ENCODE measurements at regions not wholly inside any gene's neighbourhood (a gene's known extent, or its start where the extent isn't known, plus 50 kb on each side); places are given as distances from the start of the nearest gene placed in this dataset.

DNA sequence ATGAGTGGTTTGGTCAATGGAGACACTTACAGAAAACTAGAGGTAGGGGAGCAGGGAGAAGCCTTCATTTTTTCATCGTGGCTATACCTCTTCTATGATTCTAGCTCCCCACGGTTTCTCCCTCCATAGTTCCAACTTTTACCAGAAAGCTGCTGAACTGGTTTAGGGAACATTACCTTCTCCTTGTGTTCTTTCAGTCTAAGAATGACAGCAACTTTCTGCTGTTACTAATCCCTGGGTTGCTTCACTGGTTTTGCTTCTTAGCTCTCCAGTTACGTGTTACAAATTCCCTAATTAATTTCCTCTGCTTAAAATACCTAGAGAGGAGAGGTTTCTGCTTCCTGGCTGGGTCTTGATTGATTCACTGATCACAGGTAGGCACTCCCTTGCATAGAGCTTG is 499.9 kb downstream of the SLC4A3 start:
- H3K27ac ChIP-seq = peak overlapping the region in 3 of 21 experiments; percentile 1 to 61 (median 19)
- H3K4me3 ChIP-seq = no peak overlapping the region

DNA sequence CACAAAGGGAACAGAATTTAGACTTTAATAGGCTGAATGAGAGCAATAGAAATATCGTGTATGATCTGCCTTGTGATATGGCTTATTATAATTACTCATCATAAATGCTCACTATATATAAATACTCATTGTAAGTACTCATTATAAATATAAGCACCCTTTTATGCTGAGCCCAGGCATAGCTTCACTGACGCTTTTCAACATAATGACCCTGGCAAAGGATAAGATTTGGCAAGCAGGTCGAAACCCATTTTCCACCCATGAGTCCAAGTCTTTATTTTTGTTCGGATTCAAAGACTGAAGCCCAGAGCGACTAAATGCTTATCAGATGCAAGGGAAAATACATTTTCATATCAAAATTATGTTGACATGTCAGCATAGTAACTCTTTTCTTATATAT is 500.4 kb downstream of the SLC4A3 start:
- Histone ChIP-seq H3K4me3 (no peak overlapping the region), H3K27ac (peak overlapping the region in 3 of 21 experiments; percentile 1 to 61 (median 19))

DNA sequence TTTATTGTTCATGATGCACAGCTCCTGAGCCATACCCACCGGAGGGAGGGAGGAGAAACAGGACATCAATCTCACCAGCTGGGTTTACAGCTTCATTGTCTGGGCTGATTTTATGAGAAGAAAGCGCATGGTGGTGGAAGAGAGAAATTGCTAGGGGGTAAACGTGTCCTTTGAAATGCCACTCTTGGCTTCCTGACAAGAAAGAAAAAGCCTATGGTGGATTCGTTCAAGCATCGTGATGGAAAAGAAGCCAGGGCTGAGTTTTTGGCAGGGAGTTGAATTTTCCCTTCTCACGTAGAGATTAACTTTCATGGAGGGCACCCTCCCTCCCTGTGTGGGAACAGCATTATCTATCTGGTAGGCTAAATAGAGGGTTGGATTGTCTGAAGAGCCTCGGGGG is 502.0 kb downstream of the SLC4A3 start:
- Histone ChIP-seq H3K4me3 (no peak overlapping the region), H3K27ac (no peak overlapping the region)

DNA sequence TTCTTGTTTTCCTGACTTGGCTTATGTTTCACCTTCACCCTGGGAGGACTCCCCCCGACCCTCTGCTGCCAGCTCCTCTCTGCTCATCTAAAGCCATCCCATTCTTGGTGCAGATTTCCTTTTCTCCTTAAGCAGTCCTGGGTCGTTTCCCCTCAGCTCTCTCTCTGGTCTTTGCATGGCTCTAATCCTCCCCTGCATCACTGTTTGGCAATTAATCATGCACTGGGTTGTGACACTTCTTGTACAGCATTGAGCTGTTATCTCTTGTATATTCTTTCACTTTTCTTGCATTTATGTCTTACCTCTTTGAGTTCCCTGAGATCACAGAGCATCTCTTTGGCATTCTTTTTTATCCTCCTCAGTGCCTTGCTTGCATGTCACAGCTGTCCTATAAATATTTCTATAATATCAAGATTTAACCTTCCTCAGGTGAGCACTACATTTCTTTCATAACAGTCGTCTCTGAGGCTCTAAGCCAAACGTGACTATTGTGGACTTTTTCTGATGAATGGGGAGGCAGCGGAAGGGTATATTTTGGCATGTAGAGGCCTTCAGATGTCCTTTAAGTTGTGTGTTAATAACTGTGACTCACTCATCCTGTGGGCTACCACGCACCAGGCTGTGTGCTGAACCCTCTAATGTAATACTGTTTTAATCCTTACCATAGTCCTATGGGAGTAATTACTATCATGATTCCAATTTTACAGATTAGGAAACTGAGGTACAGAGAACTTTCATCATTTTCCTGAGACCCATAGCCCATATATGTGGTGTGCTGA is 507.5 kb downstream of the SLC4A3 start:
- no peak overlapping the region for H3K27ac ChIP-seq

DNA sequence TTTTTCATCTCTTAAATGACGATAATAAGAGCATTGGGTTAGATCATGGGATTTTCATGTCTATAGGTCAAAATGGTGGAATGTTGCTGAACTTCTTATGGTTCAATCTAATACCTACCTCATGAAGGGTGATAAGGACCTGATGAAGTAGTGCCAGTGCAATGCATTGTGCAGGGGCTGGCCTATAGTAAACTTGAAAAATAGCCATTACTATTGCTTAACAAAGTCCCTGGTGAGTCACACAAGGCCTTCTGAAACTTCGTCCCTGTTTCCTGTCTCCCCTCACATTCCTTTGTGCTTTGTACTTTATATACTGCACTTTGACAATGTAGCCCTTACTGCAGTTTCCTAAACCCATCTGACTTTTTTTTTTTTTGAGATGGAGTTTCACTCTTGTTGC is 515.9 kb downstream of the SLC4A3 start:
- Histone ChIP-seq H3K27ac (no peak overlapping the region), H3K4me3 (no peak overlapping the region)

More for the DNA sequence above, 507.5 kb downstream of the SLC4A3 start:
- no peak overlapping the region for H3K4me3 ChIP-seq

DNA sequence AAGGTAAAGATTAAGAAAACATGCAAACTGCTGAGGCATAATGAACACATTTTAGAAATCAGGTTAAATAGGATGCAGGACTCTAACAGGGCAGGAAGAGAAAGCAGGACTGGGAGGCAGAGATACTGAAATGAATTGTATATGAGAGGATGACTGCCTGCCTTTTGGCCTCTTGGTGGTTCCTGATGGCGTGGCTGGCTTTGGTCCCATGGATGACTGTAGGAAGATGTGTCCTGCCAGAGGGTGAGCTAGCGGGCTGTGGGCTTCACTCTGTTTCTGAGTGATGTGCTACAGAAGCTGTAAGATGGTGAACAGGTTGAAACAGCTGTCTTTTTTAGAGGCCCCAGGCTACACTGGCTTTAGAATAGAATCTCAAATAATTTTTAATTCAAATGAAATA is 517.0 kb downstream of the SLC4A3 start:
- H3K27ac ChIP-seq = no peak overlapping the region
- no peak overlapping the region for H3K4me3 ChIP-seq

DNA sequence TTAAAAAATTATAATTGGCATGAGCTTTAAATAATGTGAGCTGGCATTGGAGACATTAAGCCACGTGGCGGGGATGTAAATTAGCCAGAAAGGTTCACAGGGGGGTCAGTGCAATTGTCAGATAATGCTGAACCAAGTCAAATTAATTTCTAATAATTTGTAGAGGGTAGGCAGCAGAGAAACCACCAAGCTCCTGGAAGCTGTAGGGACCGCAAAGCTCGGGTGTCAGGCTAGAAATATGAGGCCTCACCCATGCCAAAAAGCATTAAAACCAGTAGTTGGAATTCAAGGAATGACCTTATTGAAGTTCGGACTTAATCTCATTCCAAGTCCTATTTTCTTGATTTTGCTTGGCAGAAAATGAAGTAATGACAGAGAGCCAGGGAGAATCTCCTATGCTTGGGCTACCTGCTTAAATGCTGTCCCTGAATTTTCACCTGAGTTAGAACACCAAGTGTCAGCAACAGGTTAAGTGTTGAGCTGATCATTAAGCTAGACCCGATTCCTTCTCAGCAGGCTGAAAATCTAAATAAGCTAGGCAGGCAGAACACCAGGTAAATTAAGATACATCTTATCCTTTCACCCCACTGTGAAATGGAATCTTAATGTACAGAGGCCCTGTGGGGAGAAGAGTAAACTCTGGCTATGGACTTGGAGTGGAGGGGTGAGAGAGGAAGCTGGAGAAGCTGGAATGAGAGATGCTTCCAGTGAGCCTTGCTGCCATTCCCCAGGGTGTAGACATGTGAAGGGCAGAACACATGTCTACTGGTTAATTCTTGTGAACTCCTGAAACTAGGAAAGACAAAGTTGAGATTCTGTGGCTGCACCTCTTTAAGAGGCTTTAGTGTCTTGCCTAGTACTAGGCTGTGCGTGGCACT is 520.0 kb downstream of the SLC4A3 start:
- H3K27ac ChIP-seq = no peak overlapping the region
- H3K4me3 ChIP-seq = no peak overlapping the region

DNA sequence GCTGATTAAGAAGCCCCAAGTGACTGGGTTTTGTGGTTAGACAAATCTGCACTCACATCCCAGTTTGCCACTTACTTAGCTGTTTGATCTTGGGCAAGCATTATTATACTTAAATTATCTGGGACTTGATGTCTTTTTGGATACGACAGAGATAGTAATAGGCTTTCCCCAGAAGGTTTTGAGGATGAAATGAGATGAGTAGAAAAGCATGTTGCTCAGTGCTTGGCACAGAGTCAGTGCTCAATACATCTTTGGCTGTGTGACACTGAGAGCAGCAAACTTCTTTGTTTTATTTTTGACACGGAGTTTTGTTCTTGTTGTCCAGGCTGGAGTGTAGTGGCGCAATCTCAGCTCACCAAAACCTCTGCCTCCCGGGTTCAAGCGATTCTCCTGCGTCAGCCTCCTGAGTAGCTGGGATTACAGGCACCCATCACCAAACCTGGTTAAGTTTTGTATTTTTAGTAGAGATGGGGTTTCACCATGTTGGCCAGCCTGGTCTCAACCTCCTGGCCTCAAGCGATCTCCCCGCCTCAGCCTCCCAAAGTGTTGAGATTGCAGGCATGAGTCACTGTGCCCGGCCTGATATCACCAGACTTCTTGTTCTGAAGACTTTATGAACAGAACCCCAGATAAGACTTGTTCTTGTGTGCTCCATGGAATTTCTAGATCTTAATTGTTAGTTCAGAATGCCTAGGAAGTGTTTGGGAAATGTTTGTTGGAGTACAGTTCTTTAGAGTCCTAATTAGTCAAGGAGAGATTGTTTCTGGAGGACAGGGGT is 521.2 kb downstream of the SLC4A3 start:
- H3K4me3 ChIP-seq = no peak overlapping the region
- no peak overlapping the region for H3K27ac ChIP-seq

DNA sequence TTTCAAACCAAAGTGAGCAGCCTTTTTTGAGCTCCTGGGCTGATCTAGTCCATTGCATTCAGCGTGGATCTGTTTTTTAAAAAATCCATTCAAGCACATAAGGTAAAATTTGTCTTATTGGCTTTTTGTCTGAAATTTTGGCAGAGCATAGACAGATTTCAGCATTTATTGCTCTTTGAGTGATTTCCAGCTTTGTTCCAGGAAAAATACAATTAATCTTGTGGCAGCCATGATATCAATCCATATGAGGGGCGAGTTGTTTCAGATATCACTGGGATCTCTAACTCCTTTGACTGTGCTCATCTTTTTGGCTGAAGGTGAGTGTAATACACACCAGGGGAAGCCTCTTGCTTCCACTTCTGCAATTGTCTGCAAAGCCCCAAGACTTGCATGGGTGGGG is 523.9 kb downstream of the SLC4A3 start:
- Histone ChIP-seq H3K4me3 (no peak overlapping the region), H3K27ac (no peak overlapping the region)

DNA sequence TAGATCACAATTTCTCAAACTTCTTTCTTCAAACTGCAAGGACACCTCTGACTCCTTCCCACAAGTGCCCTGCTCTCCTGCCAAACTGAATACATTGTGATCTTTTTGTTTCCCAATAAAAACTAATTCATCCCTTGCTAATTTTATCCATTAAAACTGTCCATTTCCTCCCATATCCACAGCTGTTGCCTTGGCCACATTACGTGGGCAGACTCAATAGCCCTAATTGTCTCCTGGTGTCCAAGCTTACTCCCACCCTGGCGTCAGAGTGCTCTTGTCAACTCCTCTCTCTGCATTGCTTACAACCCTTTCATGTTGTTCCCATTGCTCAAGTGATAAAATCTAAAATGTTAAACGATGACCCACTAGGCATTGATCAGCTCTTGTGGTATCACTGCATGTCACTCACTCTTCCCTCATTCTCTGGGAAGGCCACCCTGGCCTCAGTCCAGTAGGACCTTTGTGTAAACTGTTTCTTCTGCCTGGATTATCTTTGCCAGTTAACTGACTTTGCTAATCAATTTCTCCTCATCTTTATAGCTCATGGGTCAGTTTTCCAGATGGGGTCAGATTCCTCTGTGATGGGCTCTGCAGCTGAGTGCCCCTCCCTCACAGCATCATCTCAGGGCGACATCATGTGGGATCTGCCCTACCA is 525.0 kb downstream of the SLC4A3 start:
- H3K27ac ChIP-seq = no peak overlapping the region
- H3K4me3 ChIP-seq = no peak overlapping the region

DNA sequence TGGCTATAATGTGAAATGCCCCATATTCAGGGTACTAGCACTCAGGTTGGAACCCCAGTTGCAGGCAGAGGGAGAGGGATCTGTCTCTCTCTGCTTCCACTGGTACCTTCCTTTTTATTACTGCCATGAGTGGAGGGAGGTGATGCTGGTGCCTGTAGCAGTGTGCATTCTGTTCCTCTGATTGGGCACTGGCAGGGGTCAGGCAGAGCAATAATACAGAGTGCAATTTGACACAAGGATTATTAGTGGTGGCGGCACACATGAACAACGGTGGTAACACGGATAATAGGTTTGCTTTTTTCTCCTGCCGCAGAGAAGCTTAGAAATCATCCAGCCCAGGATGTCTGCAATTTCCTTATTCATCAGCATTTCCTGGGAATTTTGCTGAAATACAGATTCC is 525.7 kb downstream of the SLC4A3 start:
- Histone ChIP-seq H3K27ac (no peak overlapping the region), H3K4me3 (no peak overlapping the region)

DNA sequence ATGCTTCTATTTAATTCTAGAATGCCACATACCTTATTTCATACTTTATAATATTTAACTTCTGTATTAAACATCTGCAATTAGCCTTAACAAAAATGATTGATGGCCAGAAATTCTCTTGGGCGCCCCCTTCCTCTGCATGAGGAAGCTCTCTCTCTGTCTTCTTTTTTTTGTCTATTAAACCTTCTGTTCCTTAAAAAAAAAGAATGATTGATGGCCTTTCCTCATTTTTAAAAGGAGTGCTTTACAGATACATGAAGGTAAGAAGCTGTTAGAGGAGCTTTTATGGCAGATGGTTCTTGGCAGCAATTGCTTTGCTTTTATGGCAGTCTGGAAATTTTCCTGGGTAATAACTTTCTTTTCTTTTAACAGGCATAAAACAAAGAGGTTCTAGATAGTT is 526.9 kb downstream of the SLC4A3 start:
- H3K27ac ChIP-seq = no peak overlapping the region
- no peak overlapping the region for H3K4me3 ChIP-seq

DNA sequence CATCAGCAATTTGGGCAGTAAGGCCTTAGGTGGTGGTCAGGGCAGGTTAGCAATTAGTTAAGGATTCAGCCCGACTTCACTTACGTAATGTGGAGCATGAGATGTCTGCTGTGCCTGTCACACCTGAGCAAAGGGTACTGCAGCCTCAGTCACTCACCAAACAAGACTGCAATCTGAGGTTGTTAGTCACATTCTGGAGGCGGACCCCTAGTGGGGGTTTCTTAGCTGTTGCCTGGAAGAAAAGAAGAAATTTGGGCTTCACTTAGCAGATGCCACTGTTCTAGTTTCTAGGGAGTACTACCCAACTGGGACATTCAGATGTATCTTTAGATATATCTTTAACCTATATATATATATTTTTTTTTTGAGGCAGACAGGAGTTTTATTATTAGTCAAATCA is 529.9 kb downstream of the SLC4A3 start:
- Histone ChIP-seq H3K27ac (no peak overlapping the region), H3K4me3 (no peak overlapping the region)

DNA sequence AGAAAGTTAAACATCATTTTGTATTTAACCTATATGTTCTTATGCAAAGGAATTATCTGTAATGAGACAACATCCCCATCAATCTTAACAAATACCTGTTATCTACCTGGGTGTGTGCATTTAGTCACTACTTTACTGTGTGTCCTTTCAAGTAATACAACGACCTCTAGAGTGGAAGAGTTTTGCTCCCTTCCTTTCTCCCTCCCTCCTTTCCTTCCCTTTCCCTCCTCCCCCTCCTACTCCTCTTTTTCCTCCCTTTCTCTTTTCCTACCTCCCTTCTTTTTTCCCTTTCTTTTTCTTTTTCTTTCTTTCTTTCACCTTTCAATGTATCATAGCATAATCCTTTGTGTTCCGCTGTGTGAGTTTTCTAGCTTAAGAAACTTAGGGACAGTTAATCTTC is 532.3 kb downstream of the SLC4A3 start:
- H3K4me3 ChIP-seq = no peak overlapping the region
- H3K27ac ChIP-seq = no peak overlapping the region

DNA sequence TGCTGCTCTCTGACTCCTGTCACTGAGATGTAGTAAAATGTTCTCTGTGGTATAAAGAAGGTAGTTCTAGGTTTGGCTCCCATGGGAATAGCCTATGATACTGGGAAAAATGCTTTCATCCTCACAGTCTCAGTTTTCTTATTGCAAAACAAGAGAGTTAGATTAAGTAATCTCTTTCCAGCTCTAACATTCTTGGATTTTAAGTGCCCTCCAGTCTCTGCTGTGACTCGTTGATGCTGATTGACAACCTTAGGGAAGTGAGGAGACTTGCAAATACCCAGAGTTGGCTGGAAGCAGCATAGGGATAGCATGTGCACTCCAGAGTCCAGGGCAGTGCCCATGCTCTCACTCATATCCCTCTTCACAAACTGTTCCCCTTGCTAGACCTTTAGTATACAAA is 534.9 kb downstream of the SLC4A3 start:
- no peak overlapping the region for H3K27ac ChIP-seq
- no peak overlapping the region for H3K4me3 ChIP-seq

DNA sequence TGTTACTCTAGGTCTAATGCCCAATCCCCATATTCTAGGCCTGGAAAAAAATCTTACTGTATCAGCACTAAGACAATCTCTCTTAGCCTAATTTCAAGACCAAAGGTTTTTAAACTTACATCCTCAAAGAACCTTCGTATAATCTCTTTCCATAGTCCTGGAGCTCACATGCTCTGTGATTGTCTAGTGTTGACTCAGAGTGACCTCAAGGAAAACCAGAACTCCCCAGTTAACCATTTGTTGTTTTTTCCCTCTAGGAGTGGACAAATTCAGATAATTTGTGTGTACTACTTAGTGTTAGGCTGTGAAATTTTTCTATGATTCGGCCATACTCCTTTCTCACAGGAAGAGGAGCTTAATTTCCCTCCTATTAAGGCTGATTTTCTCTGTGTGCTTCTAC is 536.1 kb downstream of the SLC4A3 start:
- H3K4me3 ChIP-seq = no peak overlapping the region
- no peak overlapping the region for H3K27ac ChIP-seq

DNA sequence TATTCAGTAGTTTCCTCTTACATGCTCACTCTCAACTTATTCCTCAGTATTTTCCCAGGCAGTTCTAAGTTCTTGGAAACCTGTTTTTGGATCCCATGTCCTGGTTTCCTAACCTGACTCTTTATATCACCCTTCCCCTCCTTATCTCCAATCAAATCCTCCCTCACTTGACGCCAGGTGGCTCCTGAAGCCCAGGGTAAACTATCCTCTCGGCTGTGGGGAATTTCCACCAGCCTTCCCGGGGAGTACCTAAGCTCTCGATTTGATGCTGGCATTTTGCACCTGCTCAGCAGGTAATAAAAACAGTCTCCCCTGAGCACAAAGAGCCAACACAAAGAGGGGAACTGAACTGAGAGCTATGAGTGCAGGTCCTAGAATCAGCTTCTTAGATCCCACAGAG is 538.0 kb downstream of the SLC4A3 start:
- no peak overlapping the region for H3K4me3 ChIP-seq
- H3K27ac ChIP-seq = no peak overlapping the region

DNA sequence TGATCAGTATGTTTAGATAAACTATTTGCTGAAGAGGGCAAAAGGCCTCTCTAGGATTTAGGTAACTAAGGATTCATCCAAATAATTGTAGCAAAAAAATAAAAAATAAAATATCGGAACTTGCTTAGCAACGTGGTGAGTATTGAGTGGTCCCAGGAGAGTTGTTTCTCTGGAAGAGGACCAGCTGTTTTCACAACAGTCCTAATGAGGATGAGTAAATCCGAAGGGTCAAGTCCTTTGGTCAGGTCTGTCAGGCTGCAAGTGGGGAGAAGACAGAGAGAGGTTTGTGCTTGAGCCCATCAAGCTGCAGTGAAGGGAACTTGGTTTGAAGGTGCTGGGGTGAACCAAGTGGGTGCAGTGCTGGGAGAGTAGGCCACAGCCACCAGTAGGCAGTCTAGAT is 539.2 kb downstream of the SLC4A3 start:
- H3K4me3 ChIP-seq = no peak overlapping the region
- H3K27ac ChIP-seq = no peak overlapping the region

DNA sequence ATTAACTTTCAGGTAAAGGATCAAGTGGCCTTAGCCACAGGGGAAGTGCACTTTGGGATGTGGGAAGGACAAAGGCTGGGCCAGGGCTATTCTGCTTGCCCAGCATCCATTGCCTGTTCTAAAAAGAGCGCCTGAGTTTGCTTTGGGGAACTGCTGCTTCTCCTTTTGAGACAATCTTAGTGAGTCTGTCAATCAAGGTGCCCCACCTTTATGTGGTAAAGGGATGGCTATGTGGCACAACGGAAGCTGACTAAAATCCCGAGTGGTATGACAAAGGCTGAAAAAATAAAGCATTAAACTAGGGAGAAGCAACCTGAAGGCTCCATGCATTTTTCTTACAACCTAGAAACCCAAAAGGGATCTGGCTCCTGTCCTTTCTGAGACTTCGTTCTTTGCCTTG is 540.5 kb downstream of the SLC4A3 start:
- H3K27ac ChIP-seq = no peak overlapping the region
- H3K4me3 ChIP-seq = no peak overlapping the region
